SK-N-SH treated with all-trans-retinoic acid at 6 μM for 48 hours (cell line): ENCODE measurements at regions not wholly inside any gene's neighbourhood (a gene's known extent, or its start where the extent isn't known, plus 50 kb on each side); places are given as distances from the start of the nearest gene placed in this dataset.

Source experiments
- BACH2 ChIP-seq: fragments of 250-450 bp; sonication (Bioruptor Pico); IDR thresholded peaks from 2 replicates; pipeline ENCODE4 v1.9.0; 2021; ENCODE audit warnings: mild to moderate bottlenecking, borderline replicate concordance
- ISL1 ChIP-seq: fragments of 250-450 bp; sonication (Bioruptor Pico); IDR thresholded peaks from 2 replicates; pipeline ENCODE4 v2.1.2; 2022; ENCODE audit warnings: mild to moderate bottlenecking, moderate library complexity
- PATZ1 ChIP-seq: fragments of 250-450 bp; sonication (Bioruptor Pico); IDR thresholded peaks from 2 replicates; pipeline ENCODE4 v1.8.0; 2020; ENCODE audit warnings: mild to moderate bottlenecking, moderate library complexity, borderline replicate concordance

- TF ChIP-seq BACH2 (CRISPR knock-in tag), result no peak
- no peak for TF ChIP-seq PATZ1
- no peak for TF ChIP-seq ISL1 (CRISPR knock-in tag)
These were observed 140.9 kb downstream of the TBX5 start for GRCh38 chr12:114265036-114265435.
